Upper lobe of right lung (tissue), 1 donor: ENCODE measurements at regions not wholly inside any gene's neighbourhood (a gene's known extent, or its start where the extent isn't known, plus 50 kb on each side); places are given as distances from the start of the nearest gene placed in this dataset.
A peak's percentile ranks its signal among the peaks of the same experiment; 100 is the strongest.
"Not testable (repeated sequence)": the region's sequence is repeated elsewhere in the genome, so short reads cannot be mapped to it uniquely, and the experiment has no call there.

Experiments
- ATAC-seq: fragments of 200-7000 bp; cut with Tn5 transposase; one replicate; pipeline ENCODE4 v1.9.1; 2020; ENCODE audit warnings: mild to moderate bottlenecking, moderate library complexity
- DNase-seq: peaks from one replicate; pipeline ENCODE4 v3.0.0-alpha.2; 2020
- H3K27ac ChIP-seq: fragments of 200-600 bp; one replicate; pipeline ENCODE4 v1.8.0; 2022
- H3K27me3 ChIP-seq: fragments of 200-600 bp; one replicate; pipeline ENCODE4 v1.8.0; 2022; ENCODE audit warnings: mild to moderate bottlenecking
- H3K36me3 ChIP-seq: fragments of 200-600 bp; one replicate; pipeline ENCODE4 v1.8.0; 2022
- H3K4me1 ChIP-seq: fragments of 200-600 bp; one replicate; pipeline ENCODE4 v1.8.0; 2022
- H3K4me3 ChIP-seq: fragments of 200-600 bp; one replicate; pipeline ENCODE4 v1.8.0; 2022; ENCODE audit warnings: mild to moderate bottlenecking
- H3K9me3 ChIP-seq: fragments of 200-600 bp; one replicate; pipeline ENCODE4 v1.8.0; 2022
- intact Hi-C: fragments of 100-400 bp; cut with DNase I; formaldehyde crosslinking; loops from one replicate; pipeline ENCODE4 v1.11.0; 2022
- TF ChIP-seq, protein P1 (sequence below): fragments of 200-600 bp; IDR thresholded peaks from one replicate; pipeline ENCODE4 v1.8.0; 2022; ENCODE audit warnings: antibody characterized with exemption
- donor health status: DM: no; HTN: yes; CAD: no; lungs with severe emphysema.

DNA sequence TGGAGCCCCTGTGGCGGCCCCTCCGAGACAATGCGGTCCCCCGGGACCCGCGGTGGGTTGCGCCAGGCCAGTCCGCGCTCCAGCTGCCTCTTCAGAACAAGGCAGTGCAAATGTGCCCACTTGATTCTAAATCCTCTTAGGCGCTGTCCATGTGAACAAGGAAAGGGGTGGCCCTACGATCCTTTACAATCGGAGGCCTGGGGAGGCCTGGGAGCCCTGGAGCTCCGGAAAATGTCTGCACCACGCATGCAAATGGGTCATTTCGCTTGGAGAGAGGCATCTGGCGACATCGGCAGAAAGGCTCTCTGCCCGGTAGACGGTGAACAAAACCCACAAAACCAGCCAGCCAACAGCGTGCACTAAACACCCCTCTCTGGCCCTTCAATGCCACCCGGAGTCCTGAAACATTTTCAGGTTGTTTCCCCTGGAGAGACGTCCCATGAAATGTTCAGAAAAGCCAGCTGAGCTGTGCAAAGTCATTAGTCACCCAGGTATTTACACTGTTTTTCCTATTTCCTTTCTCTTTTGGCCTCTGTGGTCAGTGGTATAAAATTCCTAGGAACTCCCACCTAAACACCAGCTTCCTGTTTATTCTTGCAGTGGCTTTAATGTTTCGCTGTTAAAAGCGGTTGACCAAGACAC is 102.8 kb upstream of the ZNF438 start:
- H3K27ac ChIP-seq: peak overlapping the region; percentile 92
- peak overlapping the region; percentile 58 for H3K4me3 ChIP-seq
- intact Hi-C loops: no loop called here
- TF ChIP-seq, protein P1, sequence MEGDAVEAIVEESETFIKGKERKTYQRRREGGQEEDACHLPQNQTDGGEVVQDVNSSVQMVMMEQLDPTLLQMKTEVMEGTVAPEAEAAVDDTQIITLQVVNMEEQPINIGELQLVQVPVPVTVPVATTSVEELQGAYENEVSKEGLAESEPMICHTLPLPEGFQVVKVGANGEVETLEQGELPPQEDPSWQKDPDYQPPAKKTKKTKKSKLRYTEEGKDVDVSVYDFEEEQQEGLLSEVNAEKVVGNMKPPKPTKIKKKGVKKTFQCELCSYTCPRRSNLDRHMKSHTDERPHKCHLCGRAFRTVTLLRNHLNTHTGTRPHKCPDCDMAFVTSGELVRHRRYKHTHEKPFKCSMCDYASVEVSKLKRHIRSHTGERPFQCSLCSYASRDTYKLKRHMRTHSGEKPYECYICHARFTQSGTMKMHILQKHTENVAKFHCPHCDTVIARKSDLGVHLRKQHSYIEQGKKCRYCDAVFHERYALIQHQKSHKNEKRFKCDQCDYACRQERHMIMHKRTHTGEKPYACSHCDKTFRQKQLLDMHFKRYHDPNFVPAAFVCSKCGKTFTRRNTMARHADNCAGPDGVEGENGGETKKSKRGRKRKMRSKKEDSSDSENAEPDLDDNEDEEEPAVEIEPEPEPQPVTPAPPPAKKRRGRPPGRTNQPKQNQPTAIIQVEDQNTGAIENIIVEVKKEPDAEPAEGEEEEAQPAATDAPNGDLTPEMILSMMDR: no peak
- peaks cover 17% of the 10 kb centered on the region for H3K4me1 ChIP-seq
- no peaks in the 10 kb centered on the region for H3K27me3 ChIP-seq
- H3K36me3 ChIP-seq: no peaks in the 10 kb centered on the region
- DNase-seq: no peak
- no peaks in the 10 kb centered on the region for H3K9me3 ChIP-seq
- peak; percentile 69 for ATAC-seq

DNA sequence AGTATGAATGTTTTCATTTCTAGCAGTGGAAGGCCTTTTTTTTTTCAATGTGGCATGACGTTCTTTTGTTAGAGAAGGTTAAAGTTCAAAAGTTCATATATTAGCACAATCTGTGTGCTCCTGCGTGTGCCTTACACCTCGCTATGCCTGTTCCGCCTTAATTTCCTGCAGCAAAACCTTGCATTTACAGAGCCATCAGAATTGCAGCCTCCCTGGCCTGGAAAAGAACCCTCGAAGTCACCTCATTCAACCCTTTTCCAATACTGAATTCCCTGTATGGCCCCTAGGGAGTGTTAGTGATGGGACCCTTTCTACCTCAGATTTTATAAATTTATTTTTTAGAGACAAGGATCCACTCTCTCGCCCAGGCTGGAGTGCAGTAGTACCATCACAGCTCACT is 103.5 kb upstream of the ZNF438 start:
- Histone ChIP-seq H3K4me1 (peaks cover 17% of the 10 kb centered on the region), H3K4me3 (no peak overlapping the region), H3K9me3 (no peaks in the 10 kb centered on the region), H3K36me3 (no peaks in the 10 kb centered on the region), H3K27me3 (no peaks in the 10 kb centered on the region), H3K27ac (no peak overlapping the region)
- TF ChIP-seq, protein P1: no peak
- no peak for DNase-seq
- ATAC-seq: no peak
- intact Hi-C loops: no loop called here

DNA sequence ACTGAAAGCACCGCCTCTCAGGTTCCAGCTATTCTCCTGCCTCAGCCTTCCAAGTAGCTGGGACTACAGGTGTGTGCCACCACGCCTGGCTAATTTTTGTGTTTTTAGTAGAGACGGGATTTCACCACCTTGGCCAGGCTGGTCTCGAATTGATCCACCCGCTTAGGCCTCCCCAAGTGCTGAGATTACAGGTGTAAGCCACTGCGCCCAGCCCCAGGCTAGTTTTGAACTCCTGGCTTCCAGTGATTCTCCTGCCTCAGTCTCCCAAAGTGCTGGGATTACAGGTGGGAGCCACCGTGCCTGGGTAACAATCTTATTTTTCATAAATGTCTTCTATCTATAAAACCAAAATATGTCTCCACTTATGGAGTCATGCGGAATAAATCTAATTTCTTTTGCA is 104.1 kb upstream of the ZNF438 start:
- intact Hi-C loops, H3K4me3 ChIP-seq, H3K36me3 ChIP-seq, H3K9me3 ChIP-seq, H3K27me3 ChIP-seq, DNase-seq, H3K27ac ChIP-seq, ATAC-seq: not testable (repeated sequence)
- peaks cover 17% of the 10 kb centered on the region for H3K4me1 ChIP-seq

DNA sequence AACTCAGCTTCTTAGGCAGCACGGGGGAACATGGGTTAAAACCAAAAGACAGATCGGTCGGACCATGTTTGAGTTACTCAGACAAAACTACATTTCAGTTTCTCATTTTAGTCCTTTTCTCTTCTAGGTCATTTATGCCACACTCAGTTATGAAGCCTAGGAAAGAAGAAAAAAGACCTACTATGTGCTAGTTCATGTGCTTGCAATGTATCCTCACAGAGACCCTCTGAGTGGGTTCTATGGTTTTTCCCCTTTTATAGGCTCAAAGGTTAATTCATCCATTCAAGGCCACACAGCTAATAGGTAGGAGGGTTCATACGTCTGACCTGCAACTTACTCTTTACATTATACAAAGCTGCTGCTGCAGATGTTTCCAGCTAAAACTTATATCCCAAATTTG is 104.7 kb upstream of the ZNF438 start:
- intact Hi-C loops: no loop called here
- DNase-seq: no peak
- H3K27me3 ChIP-seq: no peaks in the 10 kb centered on the region
- H3K4me3 ChIP-seq: no peak overlapping the region
- TF ChIP-seq, protein P1: no peak
- peaks cover 17% of the 10 kb centered on the region for H3K4me1 ChIP-seq
- H3K9me3 ChIP-seq: no peaks in the 10 kb centered on the region
- H3K36me3 ChIP-seq: no peaks in the 10 kb centered on the region
- no peak for ATAC-seq
- no peak overlapping the region for H3K27ac ChIP-seq

DNA sequence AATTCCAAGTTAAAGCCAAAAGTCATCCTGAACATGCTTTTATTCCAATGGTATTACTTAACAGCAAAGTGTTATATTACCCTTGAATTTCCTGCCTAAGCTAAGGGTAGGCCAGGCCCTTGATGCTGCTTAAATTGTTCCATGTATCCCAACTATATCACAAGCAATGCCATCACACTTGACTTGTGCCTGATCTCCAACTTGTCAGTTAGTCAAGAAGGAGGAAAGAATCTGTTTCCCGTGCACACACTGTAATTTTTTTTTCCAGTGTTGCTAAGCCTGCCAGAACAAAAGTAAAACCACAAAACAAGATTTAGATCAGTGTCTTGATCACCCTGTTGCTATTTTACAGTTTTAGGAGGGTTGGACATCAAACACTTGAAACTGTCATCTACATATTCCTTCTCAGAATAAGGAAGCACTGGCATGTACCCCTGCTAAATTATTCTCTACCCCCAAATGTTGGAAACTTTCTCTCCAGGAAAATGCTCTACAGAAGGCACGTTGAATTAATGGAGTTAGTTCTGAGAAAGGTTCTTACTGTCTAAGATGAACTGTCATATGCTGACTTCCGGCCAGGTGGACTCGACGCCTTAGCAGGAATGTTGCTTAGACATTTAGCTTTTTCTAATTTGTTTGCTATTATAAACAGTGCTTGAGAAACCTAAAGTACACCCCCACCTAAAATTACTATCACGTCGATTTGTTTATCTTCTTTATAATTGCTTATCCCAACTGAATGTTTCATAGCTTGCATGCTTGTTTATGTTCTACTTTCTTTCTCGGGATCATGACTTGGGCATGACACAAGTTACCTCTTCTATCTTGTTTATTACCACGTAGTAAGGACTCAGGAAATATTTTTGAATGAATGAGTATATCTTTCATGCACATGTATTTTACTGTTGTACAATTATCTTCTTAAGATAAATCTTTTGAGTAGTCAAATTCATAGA is 105.5 kb upstream of the ZNF438 start:
- intact Hi-C loops: no loop called here
- Histone ChIP-seq H3K27me3 (no peaks in the 10 kb centered on the region), H3K4me3 (no peak overlapping the region), H3K4me1 (peaks cover 17% of the 10 kb centered on the region), H3K27ac (no peak overlapping the region), H3K36me3 (no peaks in the 10 kb centered on the region), H3K9me3 (no peaks in the 10 kb centered on the region)
- DNase-seq: no peak
- TF ChIP-seq, protein P1: no peak
- ATAC-seq: no peak

DNA sequence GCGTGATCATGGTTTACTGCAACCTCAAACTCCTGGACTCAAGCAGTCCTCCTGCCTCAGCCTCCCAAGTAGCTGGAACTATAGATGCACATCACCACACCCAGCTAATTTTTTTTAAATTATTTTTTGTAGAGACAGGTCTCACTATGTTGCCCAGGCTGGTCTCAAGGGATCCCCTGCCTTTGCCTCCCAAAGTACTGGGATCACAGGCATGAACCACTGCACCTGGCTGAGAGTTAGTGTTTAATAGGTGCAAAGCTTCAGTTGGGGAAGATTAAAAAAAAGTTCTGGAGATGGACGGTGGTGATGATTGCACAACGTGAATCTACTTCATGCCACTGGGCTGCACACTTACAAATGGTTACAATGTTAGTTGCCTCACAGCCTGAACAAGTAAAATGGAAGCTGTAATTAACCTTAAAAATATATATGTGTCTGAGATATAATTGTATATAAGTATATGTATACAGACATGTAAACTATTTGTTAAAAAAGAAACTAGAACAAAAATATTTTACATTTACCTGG is 106.4 kb upstream of the ZNF438 start:
- H3K4me3 ChIP-seq: no peak overlapping the region
- H3K36me3 ChIP-seq: no peaks in the 10 kb centered on the region
- H3K9me3 ChIP-seq: no peaks in the 10 kb centered on the region
- no peak for ATAC-seq
- TF ChIP-seq, protein P1: no peak
- peaks cover 16% of the 10 kb centered on the region for H3K4me1 ChIP-seq
- DNase-seq: no peak
- H3K27me3 ChIP-seq: no peaks in the 10 kb centered on the region
- intact Hi-C loops: no loop called here
- H3K27ac ChIP-seq: no peak overlapping the region
